WTC11 (cell line): ENCODE measurements at regions not wholly inside any gene's neighbourhood (a gene's known extent, or its start where the extent isn't known, plus 50 kb on each side); places are given as distances from the start of the nearest gene placed in this dataset.

ENCODE experiments used
- ATAC-seq: fragments of 200-7000 bp; cut with Tn5 transposase; 2 replicates; pipeline ENCODE4 v1.10.0; 2021; ENCODE audit warnings: mild to moderate bottlenecking, moderate library complexity
- CTCF ChIA-PET: fragments of 300-600 bp; sonication (Branson Sonifier 250); formaldehyde crosslinking; loops from one replicate; lab custom pipeline; 2021; ENCODE audit warnings: antibody characterized with exemption; lab: Charles Lee
- POLR2A ChIA-PET: fragments of 350-600 bp; sonication (Branson Sonifier 250); formaldehyde crosslinking; loops from one replicate; lab custom pipeline; 2021; ENCODE audit warnings: antibody characterized with exemption; lab: Charles Lee
- DNase-seq: peaks from one replicate; pipeline ENCODE4 v3.0.0; 2021; ENCODE audit warnings: low spot score
- H3K27ac Mint-ChIP-seq: 2 replicates; pipeline ENCODE4 v1.8.0; 2021; ENCODE audit warnings: mixed read lengths
- H3K27me3 Mint-ChIP-seq: 2 replicates; pipeline ENCODE4 v1.8.0; 2021; ENCODE audit warnings: low read depth, mild to moderate bottlenecking, moderate library complexity, mixed read lengths
- H3K36me3 Mint-ChIP-seq: 2 replicates; pipeline ENCODE4 v1.8.0; 2021; ENCODE audit warnings: mixed read lengths
- H3K4me1 Mint-ChIP-seq: 2 replicates; pipeline ENCODE4 v1.8.0; 2022; ENCODE audit warnings: mixed read lengths
- H3K4me3 Mint-ChIP-seq: 2 replicates; pipeline ENCODE4 v1.8.0; 2021; ENCODE audit warnings: mild to moderate bottlenecking, moderate library complexity, mixed read lengths
- H3K9me3 Mint-ChIP-seq: 2 replicates; pipeline ENCODE4 v1.8.0; 2021; ENCODE audit warnings: mixed read lengths
- AFF4 ChIP-seq: sonication (generic); formaldehyde crosslinking; IDR thresholded peaks from 2 replicates; pipeline ENCODE4 v1.8.1; 2023; ENCODE audit warnings: mild to moderate bottlenecking, missing genetic modification reagents, borderline replicate concordance
- ATF2 ChIP-seq: sonication (generic); formaldehyde crosslinking; IDR thresholded peaks from 2 replicates; pipeline ENCODE4 v1.8.1; 2022; ENCODE audit warnings: low read depth, missing genetic modification reagents, borderline replicate concordance
- CREB1 ChIP-seq: sonication (generic); formaldehyde crosslinking; IDR thresholded peaks from 2 replicates; pipeline ENCODE4 v1.8.0; 2023; ENCODE audit warnings: mild to moderate bottlenecking, missing genetic modification reagents
- E2F5 ChIP-seq: sonication (generic); formaldehyde crosslinking; IDR thresholded peaks from 2 replicates; pipeline ENCODE4 v1.8.1; 2022; ENCODE audit warnings: mild to moderate bottlenecking, moderate library complexity, missing genetic modification reagents
- HMGXB4 ChIP-seq: sonication (generic); formaldehyde crosslinking; IDR thresholded peaks from 2 replicates; pipeline ENCODE4 v1.8.1; 2023; ENCODE audit warnings: mild to moderate bottlenecking, moderate library complexity, missing genetic modification reagents
- IRF2 ChIP-seq: sonication (generic); formaldehyde crosslinking; IDR thresholded peaks from 2 replicates; pipeline ENCODE4 v1.8.0; 2022; ENCODE audit warnings: low read depth, missing genetic modification reagents, borderline replicate concordance
- NR3C1 ChIP-seq: sonication (generic); formaldehyde crosslinking; conservative IDR thresholded peaks from 2 replicates; pipeline ENCODE4 v1.8.1; 2023; ENCODE audit warnings: low read depth, mild to moderate bottlenecking, missing genetic modification reagents
- OVOL2 ChIP-seq: fragments of 250-450 bp; sonication (Bioruptor Pico); IDR thresholded peaks from 2 replicates; pipeline ENCODE4 v1.9.0; 2021; ENCODE audit warnings: mild to moderate bottlenecking, borderline replicate concordance
- PREB ChIP-seq: sonication (generic); formaldehyde crosslinking; IDR thresholded peaks from 2 replicates; pipeline ENCODE4 v1.8.1; 2022; ENCODE audit warnings: mild to moderate bottlenecking, missing genetic modification reagents, moderate library complexity, borderline replicate concordance
- USF2 ChIP-seq: sonication (generic); formaldehyde crosslinking; IDR thresholded peaks from 2 replicates; pipeline ENCODE4 v1.8.1; 2023; ENCODE audit warnings: mild to moderate bottlenecking, missing genetic modification reagents, moderate library complexity
- ZNF232 ChIP-seq: sonication (generic); formaldehyde crosslinking; IDR thresholded peaks from 2 replicates; pipeline ENCODE4 v1.8.0; 2022; ENCODE audit warnings: mild to moderate bottlenecking, missing genetic modification reagents
- ZNF396 ChIP-seq: fragments of 250-450 bp; sonication (Bioruptor Pico); IDR thresholded peaks from 2 replicates; pipeline ENCODE4 v1.8.0; 2021; ENCODE audit warnings: mild to moderate bottlenecking, moderate library complexity, borderline replicate concordance
- ZNF512 ChIP-seq: sonication (generic); formaldehyde crosslinking; IDR thresholded peaks from 2 replicates; pipeline ENCODE4 v1.8.1; 2022; ENCODE audit warnings: missing genetic modification reagents, borderline replicate concordance
- ZNF671 ChIP-seq: fragments of 250-450 bp; sonication (Bioruptor Pico); IDR thresholded peaks from 2 replicates; pipeline ENCODE4 v1.8.0; 2021; ENCODE audit warnings: mild to moderate bottlenecking

GRCh38 chr9:30484690-30485089 lies 1899.8 kb upstream of the ACO1 start (continued):
- TF ChIP-seq ZNF512 (CRISPR knock-in tag) (no peak), AFF4 (no peak)

GRCh38 chr9:30504502-30504905 lies 1879.9 kb upstream of the ACO1 start:
- TF ChIP-seq ATF2 (CRISPR knock-in tag): no peak
- TF ChIP-seq CREB1 (CRISPR knock-in tag): no peak
- TF ChIP-seq ZNF396 (CRISPR knock-in tag): no peak
- TF ChIP-seq ZNF512 (CRISPR knock-in tag): no peak
- no peak for DNase-seq
- no peak overlapping the region for H3K27ac Mint-ChIP-seq
- CTCF ChIA-PET: no interaction called here
- POLR2A ChIA-PET: no interaction called here
- H3K4me3 Mint-ChIP-seq: no peak overlapping the region
- ATAC-seq: no peak
- H3K9me3 Mint-ChIP-seq: peaks cover 7% of the 10 kb centered on the region
- no peaks in the 10 kb centered on the region for H3K27me3 Mint-ChIP-seq
- no peaks in the 10 kb centered on the region for H3K4me1 Mint-ChIP-seq
- H3K36me3 Mint-ChIP-seq: 0 out of 2 replicates have a peak, but pooled peaks cover 5% of the 10 kb centered on the region

- no peak for DNase-seq
- CTCF ChIA-PET: no interaction called here
- POLR2A ChIA-PET: no interaction called here
- no peaks in the 10 kb centered on the region for H3K4me1 Mint-ChIP-seq
- peaks cover 10% of the 10 kb centered on the region for H3K9me3 Mint-ChIP-seq
- ATAC-seq: no peak
- no peak overlapping the region for H3K27ac Mint-ChIP-seq
- no peaks in the 10 kb centered on the region for H3K27me3 Mint-ChIP-seq
- no peak overlapping the region for H3K4me3 Mint-ChIP-seq
- 0 out of 2 replicates have a peak, but pooled peaks cover 5% of the 10 kb centered on the region for H3K36me3 Mint-ChIP-seq
- no peak for TF ChIP-seq NR3C1
- TF ChIP-seq HMGXB4 (CRISPR knock-in tag): no peak
- TF ChIP-seq ZNF232 (CRISPR knock-in tag): no peak
- TF ChIP-seq USF2 (CRISPR knock-in tag): no peak
- no peak for TF ChIP-seq OVOL2 (CRISPR knock-in tag)
- no peak for TF ChIP-seq PREB (CRISPR knock-in tag)
- no peak for TF ChIP-seq IRF2 (CRISPR knock-in tag)
- TF ChIP-seq AFF4: no peak
- no peak for TF ChIP-seq ZNF671
- TF ChIP-seq E2F5: no peak
Measured at GRCh38 chr9:30505311-30505710, 1879.1 kb upstream of the ACO1 start.
